HG03558 (cell line): ENCODE measurements at regions not wholly inside any gene's neighbourhood (a gene's known extent, or its start where the extent isn't known, plus 50 kb on each side); places are given as distances from the start of the nearest gene placed in this dataset.

ENCODE experiments used
- ATAC-seq: cut with Tn5 transposase; IDR thresholded peaks from one replicate; pipeline ENCODE4 v1.9.1; 2021; ENCODE audit warnings: moderate number of reproducible peaks; ENCODE audit not compliant: unreplicated experiment; ENCODE audit errors: extremely low read depth

- no peak for ATAC-seq
Measured at GRCh38 chr1:55724551-55725325, 509.6 kb upstream of the USP24 start.

- no peak for ATAC-seq
Measured at GRCh38 chr1:55723001-55723400, 507.8 kb upstream of the USP24 start.

GRCh38 chr1:55720261-55720660 lies 505.1 kb upstream of the USP24 start:
- ATAC-seq: no peak

- no peak for ATAC-seq
Measured at GRCh38 chr1:55718758-55719671, 503.9 kb upstream of the USP24 start.

- ATAC-seq: no peak
Measured at GRCh38 chr1:55717111-55717510, 501.9 kb upstream of the USP24 start.

GRCh38 chr1:55716610-55717009 lies 501.4 kb upstream of the USP24 start:
- ATAC-seq: no peak

GRCh38 chr1:55716151-55716550 lies 501.0 kb upstream of the USP24 start:
- no peak for ATAC-seq

- ATAC-seq: no peak
Measured at GRCh38 chr1:55714230-55714629, 499.1 kb upstream of the USP24 start.

GRCh38 chr1:55713516-55713915 lies 498.4 kb upstream of the USP24 start:
- no peak for ATAC-seq

GRCh38 chr1:55712148-55712547 lies 497.0 kb upstream of the USP24 start:
- no peak for ATAC-seq

- ATAC-seq: no peak
Measured at GRCh38 chr1:55708781-55709180, 493.6 kb upstream of the USP24 start.

- no peak for ATAC-seq
Measured at GRCh38 chr1:55707846-55708245, 492.7 kb upstream of the USP24 start.

- no peak for ATAC-seq
Measured at GRCh38 chr1:55707196-55707595, 492.0 kb upstream of the USP24 start.

- no peak for ATAC-seq
Measured at GRCh38 chr1:55706397-55706796, 491.2 kb upstream of the USP24 start.

GRCh38 chr1:55703726-55704363 lies 488.7 kb upstream of the USP24 start:
- ATAC-seq: no peak

- ATAC-seq: peak; percentile 78
Measured at GRCh38 chr1:55702064-55702463, 486.9 kb upstream of the USP24 start.

GRCh38 chr1:55700359-55701130 lies 485.4 kb upstream of the USP24 start:
- ATAC-seq: no peak

GRCh38 chr1:55699228-55699627 lies 484.1 kb upstream of the USP24 start:
- ATAC-seq: no peak

- no peak for ATAC-seq
Measured at GRCh38 chr1:55697997-55698535, 482.9 kb upstream of the USP24 start.

GRCh38 chr1:55696891-55697290 lies 481.7 kb upstream of the USP24 start:
- ATAC-seq: no peak
